Left lung (tissue), 4 donors: ENCODE measurements at regions not wholly inside any gene's neighbourhood (a gene's known extent, or its start where the extent isn't known, plus 50 kb on each side); places are given as distances from the start of the nearest gene placed in this dataset.

Experiments used
- ATAC-seq: fragments of 200-7000 bp; cut with Tn5 transposase; one replicate; pipeline ENCODE4 v1.9.1; 2020; ENCODE audit warnings: moderate library complexity
- DNase-seq, 4 donors: peaks; one replicate each; pipeline ENCODE4 v3.0.0-alpha.2; 2013 to 2020
- H3K27ac ChIP-seq, 2 donors: fragments of 200-600 bp; sonication (generic) in 1 of 2; one replicate each; pipeline versions ENCODE4 v1.5.0 to v1.8.0; 2020 to 2021
- H3K27me3 ChIP-seq, 2 donors: fragments of 200-600 bp; sonication (generic) in 1 of 2; one replicate each; pipeline versions ENCODE4 v1.5.0 to v1.8.0; 2020 to 2021
- H3K36me3 ChIP-seq, 2 donors: fragments of 200-600 bp; sonication (generic) in 1 of 2; one replicate each; pipeline versions ENCODE4 v1.5.0 to v1.8.0; 2020 to 2021
- H3K4me1 ChIP-seq, 2 donors: fragments of 200-600 bp; one replicate each; pipeline ENCODE4 v1.8.0; 2021
- H3K4me3 ChIP-seq, 2 donors: fragments of 200-600 bp; sonication (generic) in 1 of 2; one replicate each; pipeline versions ENCODE4 v1.5.0 to v1.8.0; 2020 to 2021; ENCODE audit warnings: mild to moderate bottlenecking in 1 of 2
- H3K9me3 ChIP-seq, 2 donors: fragments of 200-600 bp; sonication (generic) in 1 of 2; one replicate each; pipeline versions ENCODE4 v1.5.0 to v1.8.0; 2020 to 2021
- intact Hi-C, 2 donors: fragments of 100-400 bp; cut with DNase I; formaldehyde crosslinking; loops; one replicate each; pipeline versions ENCODE4 v1.11.2 to v1.14.2; 2022
- TF ChIP-seq, protein P1 (sequence below), 2 donors: fragments of 200-600 bp; sonication (generic) in 1 of 2; IDR thresholded peaks; one replicate each; pipeline versions ENCODE4 v1.5.0 to v1.8.0; 2021; ENCODE audit warnings: antibody characterized with exemption in 2 of 2
- donor health status: DM: no; HTN: yes; CAD: no.
- donor health status: DM: no; HTN: no; CAD: no.

DNA sequence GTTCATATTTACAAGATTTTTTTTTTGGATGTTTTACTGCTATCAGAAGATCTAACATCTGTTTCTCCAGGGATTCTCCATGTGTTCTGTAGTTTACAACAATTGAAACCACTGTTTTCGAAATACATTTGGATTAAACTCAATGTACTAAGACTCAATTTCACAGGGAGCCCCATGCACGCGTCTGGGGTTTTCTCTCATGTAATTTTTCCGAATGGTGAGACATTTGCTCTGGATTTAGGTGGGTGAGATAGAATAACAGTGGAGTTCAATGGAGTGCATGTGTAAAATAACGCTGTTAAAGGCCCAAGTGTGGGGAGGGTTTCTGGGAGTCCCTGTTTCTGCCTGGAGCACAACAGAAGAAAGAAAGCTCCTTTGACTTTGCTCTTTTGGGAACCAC lies 330.3 kb downstream of the TSHZ3 start:
- Histone ChIP-seq H3K36me3 (no peaks in the 10 kb centered on the region), H3K4me3 (no peak overlapping the region), H3K27me3 (no peaks in the 10 kb centered on the region), H3K27ac (no peak overlapping the region), H3K9me3 (no peaks in the 10 kb centered on the region), H3K4me1 (no peaks in the 10 kb centered on the region)
- intact Hi-C loops = no loop called here
- DNase-seq (no peak), ATAC-seq (no peak)
- TF ChIP-seq, protein P1, sequence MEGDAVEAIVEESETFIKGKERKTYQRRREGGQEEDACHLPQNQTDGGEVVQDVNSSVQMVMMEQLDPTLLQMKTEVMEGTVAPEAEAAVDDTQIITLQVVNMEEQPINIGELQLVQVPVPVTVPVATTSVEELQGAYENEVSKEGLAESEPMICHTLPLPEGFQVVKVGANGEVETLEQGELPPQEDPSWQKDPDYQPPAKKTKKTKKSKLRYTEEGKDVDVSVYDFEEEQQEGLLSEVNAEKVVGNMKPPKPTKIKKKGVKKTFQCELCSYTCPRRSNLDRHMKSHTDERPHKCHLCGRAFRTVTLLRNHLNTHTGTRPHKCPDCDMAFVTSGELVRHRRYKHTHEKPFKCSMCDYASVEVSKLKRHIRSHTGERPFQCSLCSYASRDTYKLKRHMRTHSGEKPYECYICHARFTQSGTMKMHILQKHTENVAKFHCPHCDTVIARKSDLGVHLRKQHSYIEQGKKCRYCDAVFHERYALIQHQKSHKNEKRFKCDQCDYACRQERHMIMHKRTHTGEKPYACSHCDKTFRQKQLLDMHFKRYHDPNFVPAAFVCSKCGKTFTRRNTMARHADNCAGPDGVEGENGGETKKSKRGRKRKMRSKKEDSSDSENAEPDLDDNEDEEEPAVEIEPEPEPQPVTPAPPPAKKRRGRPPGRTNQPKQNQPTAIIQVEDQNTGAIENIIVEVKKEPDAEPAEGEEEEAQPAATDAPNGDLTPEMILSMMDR (IDR thresholded peaks at IDR 0.05) = no peak

- intact Hi-C loops = no loop called here
- no peak for ATAC-seq
These were observed 333.5 kb downstream of the TSHZ3 start for GRCh38 chr19:31015778-31016177.

GRCh38 chr19:31014668-31015067 lies 334.6 kb downstream of the TSHZ3 start:
- Histone ChIP-seq H3K27ac (no peak overlapping the region), H3K4me3 (no peak overlapping the region), H3K27me3 (no peaks in the 10 kb centered on the region), H3K36me3 (no peaks in the 10 kb centered on the region), H3K4me1 (no peaks in the 10 kb centered on the region), H3K9me3 (no peaks in the 10 kb centered on the region)
- DNase-seq = no peak
- TF ChIP-seq, protein P1 (IDR thresholded peaks at IDR 0.05) = no peak
- no peak for ATAC-seq
- intact Hi-C loops = no loop called here

More at GRCh38 chr19:31015778-31016177, 333.5 kb downstream of the TSHZ3 start:
- H3K36me3 ChIP-seq = no peaks in the 10 kb centered on the region
- TF ChIP-seq, protein P1 (IDR thresholded peaks at IDR 0.05) = no peak
- no peak for DNase-seq
- no peaks in the 10 kb centered on the region for H3K4me1 ChIP-seq
- H3K27ac ChIP-seq = no peak overlapping the region
- H3K9me3 ChIP-seq = no peaks in the 10 kb centered on the region
- no peaks in the 10 kb centered on the region for H3K27me3 ChIP-seq
- no peak overlapping the region for H3K4me3 ChIP-seq

GRCh38 chr19:31013384-31014020 lies 335.7 kb downstream of the TSHZ3 start:
- no peak overlapping the region for H3K4me3 ChIP-seq
- intact Hi-C loops = no loop called here
- TF ChIP-seq, protein P1 (IDR thresholded peaks at IDR 0.05) = no peak

GRCh38 chr19:31002518-31003244 lies 346.6 kb downstream of the TSHZ3 start:
- no peak overlapping the region for H3K4me3 ChIP-seq
- no peaks in the 10 kb centered on the region for H3K9me3 ChIP-seq
- no peak for DNase-seq
- no peak overlapping the region for H3K27ac ChIP-seq
- TF ChIP-seq, protein P1 (IDR thresholded peaks at IDR 0.05) = no peak
- intact Hi-C loops = no loop called here
- H3K36me3 ChIP-seq = no peaks in the 10 kb centered on the region
- H3K4me1 ChIP-seq = no peaks in the 10 kb centered on the region
- no peak for ATAC-seq
- peaks cover 0 to 24% of the 10 kb centered on the region in 2 donors for H3K27me3 ChIP-seq

More at GRCh38 chr19:31013384-31014020, 335.7 kb downstream of the TSHZ3 start:
- no peaks in the 10 kb centered on the region for H3K36me3 ChIP-seq
- DNase-seq (no peak), ATAC-seq (no peak)
- H3K9me3 ChIP-seq = no peaks in the 10 kb centered on the region
- no peaks in the 10 kb centered on the region for H3K4me1 ChIP-seq
- no peaks in the 10 kb centered on the region for H3K27me3 ChIP-seq
- no peak overlapping the region for H3K27ac ChIP-seq
